ENCODE measurements at regions not wholly inside any gene's neighbourhood (a gene's known extent, or its start where the extent isn't known, plus 50 kb on each side); places are given as distances from the start of the nearest gene placed in this dataset.

- no peak for DNase-seq
Observed at GRCh38 chr13:70357031-70357430, 248.8 kb upstream of the KLHL1 start.

DNA sequence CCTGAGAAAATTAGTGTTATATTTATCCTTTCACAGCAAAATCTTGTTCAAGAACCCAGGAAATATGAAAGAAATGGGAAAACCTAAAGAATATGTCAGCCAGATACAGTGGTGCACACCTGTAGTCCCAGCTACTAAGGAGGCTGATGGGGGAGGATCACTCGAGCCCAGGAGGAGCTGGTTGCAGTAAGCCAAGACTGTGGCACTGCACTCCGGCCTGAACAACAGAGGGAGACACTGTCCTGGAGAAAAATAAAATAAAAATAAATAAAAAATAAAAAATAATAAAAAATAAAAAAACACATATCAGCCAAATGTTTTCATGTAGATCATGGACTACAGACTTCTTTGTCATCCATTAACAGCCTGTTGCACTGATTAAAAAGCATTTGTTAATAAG lies 244.8 kb upstream of the KLHL1 start:
- DNase-seq = no peak

- no peak for DNase-seq
Observed at GRCh38 chr13:70347947-70348620, 239.8 kb upstream of the KLHL1 start.

DNA sequence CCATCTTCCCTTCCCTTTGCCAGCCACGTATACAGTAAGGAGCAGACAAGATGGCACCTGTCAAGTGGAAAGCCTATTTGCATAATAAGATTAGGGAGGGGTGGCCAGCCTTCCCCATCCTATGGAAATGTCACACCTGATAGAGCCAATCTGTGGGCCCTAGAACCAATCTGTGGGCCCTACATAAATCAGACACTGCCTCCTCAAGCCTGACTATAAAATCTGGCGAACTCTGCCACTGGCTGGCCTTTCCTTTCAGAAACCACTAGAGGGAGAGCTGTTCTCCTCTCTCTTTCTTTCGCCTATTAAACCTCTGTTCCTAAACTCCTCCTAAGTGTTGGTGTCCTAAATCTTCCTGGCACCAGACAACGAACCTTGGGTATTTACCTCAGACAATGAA lies 231.5 kb upstream of the KLHL1 start:
- DNase-seq = no peak

GRCh38 chr13:70338609-70339008 lies 230.4 kb upstream of the KLHL1 start:
- no peak for DNase-seq

DNA sequence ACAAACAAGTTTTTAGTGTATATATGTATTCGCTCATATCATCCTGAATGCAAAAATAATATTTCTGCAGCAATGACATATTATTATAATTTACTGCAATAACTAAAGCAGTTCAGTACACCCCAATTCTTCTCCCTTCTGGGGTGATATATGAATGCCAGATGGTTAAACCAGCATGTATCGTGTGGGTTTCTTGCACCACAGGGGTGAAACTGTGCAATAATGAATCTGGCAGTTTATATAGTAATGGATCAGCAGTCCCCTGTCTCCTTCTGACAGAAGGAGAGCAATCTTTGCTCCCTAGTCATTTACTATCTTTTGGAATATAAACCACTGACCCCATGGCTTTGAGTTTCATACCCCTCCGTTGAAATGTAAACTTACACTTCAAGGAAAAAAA lies 228.6 kb upstream of the KLHL1 start:
- DNase-seq = no peak

- DNase-seq = no peak
Observed at GRCh38 chr13:70333752-70334151, 225.5 kb upstream of the KLHL1 start.

- DNase-seq = no peak
Observed at GRCh38 chr13:70330697-70331361, 222.6 kb upstream of the KLHL1 start.

DNA sequence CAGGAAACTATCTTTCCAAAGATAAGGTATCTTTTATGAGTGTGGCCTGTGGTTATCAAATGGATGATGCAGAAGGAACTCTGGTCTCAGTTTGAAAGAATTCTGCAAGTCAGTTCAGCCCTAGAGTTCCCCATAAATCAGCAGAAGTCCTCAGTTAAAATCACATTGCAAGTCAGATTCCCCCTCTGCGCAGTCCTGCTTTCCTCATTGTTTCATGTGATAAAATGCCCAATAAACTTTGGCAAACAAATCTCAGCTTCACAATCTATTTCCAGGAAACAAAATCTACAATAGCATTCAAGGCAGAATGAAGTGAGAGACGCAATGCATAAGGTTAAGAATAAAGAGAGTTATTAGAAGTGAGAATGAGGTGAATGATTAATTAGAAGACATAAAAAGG lies 216.3 kb upstream of the KLHL1 start:
- DNase-seq = no peak

DNA sequence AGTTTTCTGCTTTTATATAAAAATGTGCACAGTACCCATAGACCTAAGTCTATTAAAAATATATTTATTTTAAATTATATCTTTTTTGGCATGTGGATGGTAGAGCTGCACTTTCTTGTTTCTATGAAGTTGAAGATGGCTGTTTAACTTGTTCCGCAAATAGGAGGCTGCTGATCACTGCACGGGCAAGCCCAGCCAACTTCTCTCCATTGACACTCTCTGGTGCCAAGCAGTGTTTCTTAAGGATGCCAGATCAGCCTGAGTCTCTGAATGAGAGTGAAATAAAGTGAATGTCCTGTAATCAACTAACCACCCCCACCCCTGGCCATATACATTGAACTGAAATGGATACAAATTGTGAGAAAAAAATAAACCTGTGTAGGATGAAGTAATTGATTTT lies 202.9 kb upstream of the KLHL1 start:
- no peak for DNase-seq

DNA sequence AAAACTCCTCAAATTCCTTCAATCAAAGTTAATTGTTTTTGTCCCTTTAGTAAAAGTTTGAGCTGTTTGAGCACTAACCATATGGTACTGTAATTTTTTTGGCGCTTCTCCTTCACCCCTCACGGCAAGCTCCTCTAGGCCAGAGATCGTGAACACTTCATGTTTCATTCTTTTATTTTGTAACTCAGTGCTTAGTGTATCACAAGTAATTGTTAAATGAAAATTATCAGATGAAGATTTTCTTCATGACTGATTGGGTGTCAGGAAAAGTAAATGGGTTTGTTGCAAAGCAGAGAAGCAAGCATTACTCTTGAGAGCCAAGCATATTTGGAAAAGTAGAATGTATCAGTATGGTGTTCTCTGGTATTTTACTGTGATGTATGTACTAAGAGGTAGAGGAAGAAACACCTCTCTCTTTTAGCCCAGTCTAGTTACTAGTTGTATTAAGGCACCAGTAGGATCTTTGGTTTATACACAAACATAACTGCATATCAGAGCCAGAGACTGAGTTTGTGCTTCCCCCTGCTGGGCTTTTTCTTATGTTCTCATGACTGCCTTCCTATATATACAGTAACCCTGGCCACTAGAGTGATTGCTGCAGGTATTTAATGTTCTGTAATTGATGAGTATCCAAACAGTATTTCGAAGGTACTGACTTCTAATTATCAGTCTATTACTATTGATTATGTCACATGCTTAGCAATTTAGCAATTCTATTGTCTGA lies 202.3 kb upstream of the KLHL1 start:
- peak; percentile 46 for DNase-seq

DNA sequence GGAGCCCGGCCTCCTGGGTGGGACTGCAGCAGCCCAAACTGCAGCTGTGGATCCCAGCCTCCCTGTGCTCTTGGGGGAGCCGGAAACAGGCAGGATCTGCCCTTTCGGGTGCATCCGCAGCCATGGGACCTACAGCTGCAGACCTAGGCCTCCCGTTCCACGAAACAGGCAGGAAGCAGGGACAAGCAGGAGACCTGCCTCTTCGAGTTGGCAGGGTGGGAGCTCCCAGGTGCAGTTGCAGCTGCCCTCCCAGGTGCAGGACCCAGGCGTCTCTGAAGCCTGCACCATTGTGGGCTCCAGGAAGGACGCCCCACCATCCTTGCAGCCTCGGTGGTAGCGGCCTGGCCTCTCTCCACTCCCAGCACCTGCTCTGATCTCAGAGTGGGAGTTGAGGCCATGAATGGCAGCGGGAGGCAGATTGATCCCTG lies 189.0 kb upstream of the KLHL1 start:
- no peak for DNase-seq

DNA sequence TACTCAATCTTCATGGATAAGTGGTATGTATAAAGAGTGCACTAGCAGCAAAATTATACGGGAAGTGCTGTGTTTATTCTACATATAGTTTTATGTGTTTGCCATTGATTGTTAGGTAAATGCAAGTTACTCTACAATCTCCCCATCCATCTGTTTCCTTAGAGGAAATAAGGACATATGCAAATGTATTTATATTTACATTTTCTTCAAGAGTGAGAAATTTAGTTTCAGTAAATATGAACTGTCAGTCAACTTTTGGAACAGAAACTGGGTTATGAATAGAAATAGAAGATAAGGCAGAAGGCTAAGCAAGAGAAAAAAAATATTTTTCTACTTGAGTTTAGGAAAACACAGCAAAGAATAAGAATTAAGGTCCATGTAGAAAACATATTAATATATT lies 176.1 kb upstream of the KLHL1 start:
- no peak for DNase-seq

DNA sequence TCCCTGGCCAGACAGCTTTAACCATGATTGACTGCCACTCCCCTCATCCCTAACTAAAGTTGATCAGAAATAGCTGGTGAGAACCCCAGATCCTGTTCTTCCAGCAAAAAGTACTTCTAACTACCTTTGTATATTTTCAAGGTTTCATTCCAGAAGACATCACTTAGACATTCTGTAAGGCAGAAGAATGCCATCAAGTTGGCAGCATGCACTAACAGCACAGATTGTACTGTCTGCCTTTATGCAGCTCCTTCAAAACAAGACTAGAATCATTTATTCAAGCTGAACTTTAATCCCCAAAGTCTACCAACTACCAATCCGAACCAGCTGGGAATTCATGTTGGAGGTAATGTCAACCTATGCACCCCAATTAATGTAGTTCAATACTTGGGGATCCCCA lies 167.6 kb upstream of the KLHL1 start:
- no peak for DNase-seq

DNA sequence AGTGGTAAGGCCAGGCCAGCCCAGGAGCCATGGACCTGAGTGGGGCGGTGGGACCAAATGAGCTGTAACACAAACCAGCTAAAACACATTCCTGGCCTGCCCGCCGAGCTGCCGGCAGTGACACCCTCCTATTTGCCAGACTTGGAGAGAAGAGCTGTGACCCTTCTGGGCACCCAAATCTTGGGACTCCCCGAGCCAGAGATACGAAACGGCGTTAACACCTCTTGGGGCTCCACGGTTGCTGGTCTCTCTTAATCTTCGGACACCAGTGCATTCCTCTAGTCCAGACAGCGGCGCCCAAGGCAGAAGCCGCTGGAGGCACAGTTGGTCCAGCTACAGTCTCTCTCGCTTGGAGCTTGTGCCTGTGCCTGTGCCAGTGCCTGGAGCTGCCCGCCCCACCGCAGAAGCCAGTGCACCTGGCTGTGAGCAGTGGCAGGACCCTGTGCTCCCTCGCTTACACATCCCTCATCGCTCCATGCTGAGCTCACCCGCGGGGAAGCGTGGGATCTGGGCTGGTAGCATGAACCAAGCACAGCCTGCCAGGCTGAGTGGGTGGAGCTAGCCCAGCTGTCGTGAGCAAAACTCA lies 147.2 kb upstream of the KLHL1 start:
- no peak for DNase-seq

- DNase-seq = no peak
Observed at GRCh38 chr13:70253834-70254233, 145.6 kb upstream of the KLHL1 start.

GRCh38 chr13:70253411-70253810 lies 145.2 kb upstream of the KLHL1 start:
- no peak for DNase-seq

DNA sequence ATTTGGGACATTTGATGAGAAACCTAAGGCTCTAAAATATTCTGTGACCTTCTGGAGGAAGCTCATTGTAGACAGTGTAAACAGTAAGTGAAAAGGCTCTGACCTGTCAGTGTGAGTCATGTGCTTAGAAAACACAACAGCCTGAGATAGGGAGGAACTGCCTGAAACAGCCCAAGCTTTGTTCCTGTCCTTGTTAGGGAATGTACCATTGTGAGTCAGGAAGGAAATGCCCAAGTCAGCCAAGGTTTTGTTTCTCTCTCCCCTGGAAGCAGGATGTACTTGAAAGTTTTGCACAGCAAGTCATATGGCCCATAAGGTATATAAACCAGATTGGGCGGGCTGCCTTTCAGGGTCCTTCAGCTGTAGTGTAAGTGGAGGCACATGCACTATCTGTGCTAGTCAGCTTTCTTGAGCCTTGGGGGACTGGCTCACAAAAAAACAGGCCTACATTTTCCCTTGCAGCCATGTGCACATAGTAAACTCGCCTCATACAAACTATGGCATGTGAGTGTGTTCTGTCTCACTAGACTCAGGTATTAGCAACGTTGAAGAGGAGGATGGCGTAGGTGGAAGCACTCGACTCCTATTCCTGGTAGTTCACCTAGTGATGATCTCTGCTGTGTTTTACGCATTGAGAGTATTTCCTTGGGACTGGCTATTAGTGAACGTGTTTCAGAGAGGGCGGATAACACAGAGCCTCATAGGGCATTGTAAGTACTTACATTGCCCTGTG lies 141.2 kb upstream of the KLHL1 start:
- no peak for DNase-seq

- no peak for DNase-seq
Observed at GRCh38 chr13:70237131-70237530, 128.9 kb upstream of the KLHL1 start.

- no peak for DNase-seq
Observed at GRCh38 chr13:70235565-70235964, 127.3 kb upstream of the KLHL1 start.

- DNase-seq = no peak
Observed at GRCh38 chr13:70223911-70224310, 115.7 kb upstream of the KLHL1 start.

DNA sequence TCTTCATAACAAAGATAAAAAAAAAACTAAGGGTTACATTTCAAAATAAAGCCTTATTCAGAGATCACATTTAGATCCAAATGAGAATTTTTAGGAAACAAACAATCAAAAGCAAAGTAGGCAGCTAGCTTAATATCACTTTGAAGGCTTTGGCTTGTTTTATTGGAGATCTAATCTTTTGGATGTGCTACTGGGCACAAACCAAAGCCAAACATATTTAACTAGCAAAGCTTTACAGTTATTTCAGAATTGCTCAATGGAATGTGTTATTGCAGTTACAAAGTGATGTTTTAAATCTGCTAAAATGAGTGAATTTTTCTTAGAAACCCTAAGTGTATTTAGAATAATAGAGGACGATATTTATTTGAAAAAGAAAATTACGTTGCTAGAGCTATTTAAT lies 114.7 kb upstream of the KLHL1 start:
- no peak for DNase-seq

DNA sequence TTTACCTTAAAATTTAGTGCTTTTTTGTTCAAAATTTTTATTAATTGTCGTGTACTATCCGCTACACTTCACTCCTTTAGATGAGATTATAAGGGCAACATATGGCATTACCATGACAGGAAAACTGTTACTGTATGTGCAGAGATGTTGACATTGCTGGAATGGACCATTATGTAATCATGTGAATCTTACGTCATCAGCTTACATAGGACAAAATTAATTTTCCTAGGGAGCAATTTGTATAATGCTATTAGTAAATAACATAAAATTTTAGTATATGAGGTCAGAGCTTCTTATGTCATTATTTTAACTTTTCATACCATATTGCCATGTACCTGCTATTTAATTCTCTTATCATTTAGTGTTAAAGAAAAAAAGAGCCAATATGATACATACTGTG lies 110.4 kb upstream of the KLHL1 start:
- no peak for DNase-seq
